ENCODE measurements at regions not wholly inside any gene's neighbourhood (a gene's known extent, or its start where the extent isn't known, plus 50 kb on each side); places are given as distances from the start of the nearest gene placed in this dataset.

- TF ChIP-seq CTCF (IDR thresholded peaks at IDR 0.05 in 4 of 5, conservative IDR thresholded peaks at IDR 0.05 in 1 of 5) (no peak), POLR2A (IDR thresholded peaks at IDR 0.05) (no peak)
Measured at GRCh38 chr7:116404389-116404788, 95.1 kb upstream of the CAV2 start.

Data from gastrocnemius medialis (tissue), 4 donors.